Liver (tissue), 3 donors: ENCODE measurements at regions not wholly inside any gene's neighbourhood (a gene's known extent, or its start where the extent isn't known, plus 50 kb on each side); places are given as distances from the start of the nearest gene placed in this dataset.

Experiments used
- EGR1 ChIP-seq, 2 donors: IDR thresholded peaks; 2 replicates each; pipeline ENCODE4 v1.6.1; 2016 to 2018; ENCODE audit warnings: antibody characterized with exemption in 2 of 2, low read depth in 2 of 2
- JUND ChIP-seq, 2 donors: IDR thresholded peaks; 2 replicates each; pipeline ENCODE4 v1.6.1; 2016; ENCODE audit warnings: antibody characterized with exemption in 2 of 2
- RAD21 ChIP-seq, 2 donors: IDR thresholded peaks; 2 replicates each; pipeline ENCODE4 v1.6.1; 2016; ENCODE audit warnings: antibody characterized with exemption in 2 of 2, mild to moderate bottlenecking in 2 of 2
- SP1 ChIP-seq: IDR thresholded peaks from 2 replicates; pipeline ENCODE4 v1.6.1; 2018; ENCODE audit warnings: antibody characterized with exemption, mild to moderate bottlenecking
- TAF1 ChIP-seq: conservative IDR thresholded peaks from 2 replicates; pipeline ENCODE4 v1.6.1; 2016; ENCODE audit warnings: antibody characterized with exemption, mild to moderate bottlenecking
- YY1 ChIP-seq: IDR thresholded peaks from 2 replicates; pipeline ENCODE4 v1.6.1; 2016; ENCODE audit warnings: antibody characterized with exemption, mild to moderate bottlenecking
- TF ChIP-seq, protein P1 (sequence below): fragments of 150-350 bp; IDR thresholded peaks from 2 replicates; pipeline ENCODE4 v1.5.1; 2017; ENCODE audit warnings: improper control_type of control experiment, low read depth, low read length; ENCODE audit not compliant: missing input control
- TF ChIP-seq, protein P2 (sequence below): IDR thresholded peaks from 2 replicates; pipeline ENCODE4 v1.6.1; 2016; ENCODE audit warnings: antibody characterized with exemption, mild to moderate bottlenecking
- TF ChIP-seq, protein P3 (sequence below): IDR thresholded peaks from 2 replicates; pipeline ENCODE4 v1.6.1; 2016; ENCODE audit warnings: antibody characterized with exemption
- donor health status: healthy.
- donor health status: healthy.

DNA sequence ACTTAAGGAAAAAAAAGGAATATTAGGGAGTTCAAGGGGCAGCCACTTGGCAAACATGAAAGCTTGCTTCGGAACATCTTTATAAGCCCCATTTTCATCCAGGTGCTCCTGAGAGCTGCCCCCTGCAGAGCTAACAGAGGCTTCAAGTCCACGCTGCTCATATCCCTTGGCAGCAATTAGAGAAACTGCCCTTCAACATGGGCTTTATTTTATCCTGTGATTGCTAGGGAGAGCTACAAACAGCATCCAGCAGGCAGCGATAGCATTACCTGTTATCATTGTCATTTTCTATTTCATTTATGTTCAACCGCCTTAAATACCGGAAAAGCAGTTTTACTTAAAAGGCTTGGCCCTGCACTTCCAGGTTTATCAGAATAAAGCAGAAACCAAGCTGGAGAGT lies 68.4 kb upstream of the MCTP2 start:
- TF ChIP-seq, protein P1, sequence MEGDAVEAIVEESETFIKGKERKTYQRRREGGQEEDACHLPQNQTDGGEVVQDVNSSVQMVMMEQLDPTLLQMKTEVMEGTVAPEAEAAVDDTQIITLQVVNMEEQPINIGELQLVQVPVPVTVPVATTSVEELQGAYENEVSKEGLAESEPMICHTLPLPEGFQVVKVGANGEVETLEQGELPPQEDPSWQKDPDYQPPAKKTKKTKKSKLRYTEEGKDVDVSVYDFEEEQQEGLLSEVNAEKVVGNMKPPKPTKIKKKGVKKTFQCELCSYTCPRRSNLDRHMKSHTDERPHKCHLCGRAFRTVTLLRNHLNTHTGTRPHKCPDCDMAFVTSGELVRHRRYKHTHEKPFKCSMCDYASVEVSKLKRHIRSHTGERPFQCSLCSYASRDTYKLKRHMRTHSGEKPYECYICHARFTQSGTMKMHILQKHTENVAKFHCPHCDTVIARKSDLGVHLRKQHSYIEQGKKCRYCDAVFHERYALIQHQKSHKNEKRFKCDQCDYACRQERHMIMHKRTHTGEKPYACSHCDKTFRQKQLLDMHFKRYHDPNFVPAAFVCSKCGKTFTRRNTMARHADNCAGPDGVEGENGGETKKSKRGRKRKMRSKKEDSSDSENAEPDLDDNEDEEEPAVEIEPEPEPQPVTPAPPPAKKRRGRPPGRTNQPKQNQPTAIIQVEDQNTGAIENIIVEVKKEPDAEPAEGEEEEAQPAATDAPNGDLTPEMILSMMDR: no peak
- TF ChIP-seq, protein P2, sequence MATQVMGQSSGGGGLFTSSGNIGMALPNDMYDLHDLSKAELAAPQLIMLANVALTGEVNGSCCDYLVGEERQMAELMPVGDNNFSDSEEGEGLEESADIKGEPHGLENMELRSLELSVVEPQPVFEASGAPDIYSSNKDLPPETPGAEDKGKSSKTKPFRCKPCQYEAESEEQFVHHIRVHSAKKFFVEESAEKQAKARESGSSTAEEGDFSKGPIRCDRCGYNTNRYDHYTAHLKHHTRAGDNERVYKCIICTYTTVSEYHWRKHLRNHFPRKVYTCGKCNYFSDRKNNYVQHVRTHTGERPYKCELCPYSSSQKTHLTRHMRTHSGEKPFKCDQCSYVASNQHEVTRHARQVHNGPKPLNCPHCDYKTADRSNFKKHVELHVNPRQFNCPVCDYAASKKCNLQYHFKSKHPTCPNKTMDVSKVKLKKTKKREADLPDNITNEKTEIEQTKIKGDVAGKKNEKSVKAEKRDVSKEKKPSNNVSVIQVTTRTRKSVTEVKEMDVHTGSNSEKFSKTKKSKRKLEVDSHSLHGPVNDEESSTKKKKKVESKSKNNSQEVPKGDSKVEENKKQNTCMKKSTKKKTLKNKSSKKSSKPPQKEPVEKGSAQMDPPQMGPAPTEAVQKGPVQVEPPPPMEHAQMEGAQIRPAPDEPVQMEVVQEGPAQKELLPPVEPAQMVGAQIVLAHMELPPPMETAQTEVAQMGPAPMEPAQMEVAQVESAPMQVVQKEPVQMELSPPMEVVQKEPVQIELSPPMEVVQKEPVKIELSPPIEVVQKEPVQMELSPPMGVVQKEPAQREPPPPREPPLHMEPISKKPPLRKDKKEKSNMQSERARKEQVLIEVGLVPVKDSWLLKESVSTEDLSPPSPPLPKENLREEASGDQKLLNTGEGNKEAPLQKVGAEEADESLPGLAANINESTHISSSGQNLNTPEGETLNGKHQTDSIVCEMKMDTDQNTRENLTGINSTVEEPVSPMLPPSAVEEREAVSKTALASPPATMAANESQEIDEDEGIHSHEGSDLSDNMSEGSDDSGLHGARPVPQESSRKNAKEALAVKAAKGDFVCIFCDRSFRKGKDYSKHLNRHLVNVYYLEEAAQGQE: no peak
- TF ChIP-seq SP1: no peak
- no peak for TF ChIP-seq TAF1
- TF ChIP-seq, protein P3, sequence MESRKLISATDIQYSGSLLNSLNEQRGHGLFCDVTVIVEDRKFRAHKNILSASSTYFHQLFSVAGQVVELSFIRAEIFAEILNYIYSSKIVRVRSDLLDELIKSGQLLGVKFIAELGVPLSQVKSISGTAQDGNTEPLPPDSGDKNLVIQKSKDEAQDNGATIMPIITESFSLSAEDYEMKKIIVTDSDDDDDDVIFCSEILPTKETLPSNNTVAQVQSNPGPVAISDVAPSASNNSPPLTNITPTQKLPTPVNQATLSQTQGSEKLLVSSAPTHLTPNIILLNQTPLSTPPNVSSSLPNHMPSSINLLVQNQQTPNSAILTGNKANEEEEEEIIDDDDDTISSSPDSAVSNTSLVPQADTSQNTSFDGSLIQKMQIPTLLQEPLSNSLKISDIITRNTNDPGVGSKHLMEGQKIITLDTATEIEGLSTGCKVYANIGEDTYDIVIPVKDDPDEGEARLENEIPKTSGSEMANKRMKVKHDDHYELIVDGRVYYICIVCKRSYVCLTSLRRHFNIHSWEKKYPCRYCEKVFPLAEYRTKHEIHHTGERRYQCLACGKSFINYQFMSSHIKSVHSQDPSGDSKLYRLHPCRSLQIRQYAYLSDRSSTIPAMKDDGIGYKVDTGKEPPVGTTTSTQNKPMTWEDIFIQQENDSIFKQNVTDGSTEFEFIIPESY: no peak
- TF ChIP-seq RAD21 (IDR thresholded peaks at IDR 0.05): no peak
- no peak for TF ChIP-seq EGR1 (IDR thresholded peaks at IDR 0.05; ENCODE audit: low read depth in 2 of 2)
- no peak for TF ChIP-seq YY1
- no peak for TF ChIP-seq JUND (IDR thresholded peaks at IDR 0.05)
